Activated CD4-positive, alpha-beta T cell treated with anti-CD3 and anti-CD28 coated beads for 48 hours (primary cell): ENCODE measurements at regions not wholly inside any gene's neighbourhood (a gene's known extent, or its start where the extent isn't known, plus 50 kb on each side); places are given as distances from the start of the nearest gene placed in this dataset.
"Not testable (repeated sequence)": the region's sequence is repeated elsewhere in the genome, so short reads cannot be mapped to it uniquely, and the experiment has no call there.

ENCODE experiments used
- DNase-seq: peaks from one replicate; pipeline ENCODE4 v3.0.0-alpha.2; 2020

GRCh38 chr10:35950701-35951100, 308.6 kb upstream of the FZD8 start:
- no peak for DNase-seq

- no peak for DNase-seq
Observed at GRCh38 chr10:35950226-35950625, 308.1 kb upstream of the FZD8 start.

- DNase-seq, result no peak
Observed at GRCh38 chr10:35949811-35950211, 307.7 kb upstream of the FZD8 start.

GRCh38 chr10:35946556-35946955, 304.5 kb upstream of the FZD8 start:
- DNase-seq, result no peak

DNA sequence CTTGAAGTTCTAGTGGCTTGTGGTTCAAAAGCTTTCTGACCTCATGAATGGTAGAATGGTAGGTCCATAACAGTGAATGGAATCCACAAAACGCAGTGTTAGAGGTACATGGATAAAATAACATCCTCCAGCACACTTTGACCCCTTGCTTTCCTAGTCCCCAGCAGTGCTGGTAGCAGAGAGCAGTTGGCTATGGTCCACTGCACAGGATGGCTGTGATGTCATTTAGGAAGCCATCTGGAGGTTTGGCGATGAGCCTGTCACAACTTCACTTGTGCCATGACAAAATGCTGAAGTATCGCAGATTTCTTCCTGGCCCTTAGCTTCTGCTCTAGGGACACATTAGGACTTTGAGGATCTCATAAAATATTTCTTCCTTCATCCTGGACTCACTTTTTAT, 300.0 kb upstream of the FZD8 start:
- no peak for DNase-seq

GRCh38 chr10:35940141-35941041, 298.3 kb upstream of the FZD8 start:
- no peak for DNase-seq

GRCh38 chr10:35938160-35938559, 296.1 kb upstream of the FZD8 start:
- no peak for DNase-seq

DNA sequence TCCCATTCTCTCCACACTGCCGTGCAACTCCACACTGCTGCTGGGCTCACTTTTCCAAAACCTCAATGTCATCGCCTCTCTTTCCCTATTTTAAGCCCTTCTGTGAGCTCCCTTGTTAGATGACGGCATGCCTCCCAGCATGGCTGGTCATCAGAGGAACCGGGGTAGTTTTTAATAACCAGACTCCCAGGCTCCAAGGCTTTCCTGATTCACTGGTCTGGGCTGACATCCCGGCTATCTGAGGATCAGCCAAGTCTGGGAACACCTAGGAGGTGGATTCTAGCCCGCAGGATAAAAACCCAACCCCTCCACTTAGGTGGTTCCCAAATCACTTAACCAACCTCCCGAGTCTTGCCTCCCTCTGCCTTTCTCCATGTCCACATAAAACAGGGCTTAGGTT, 295.4 kb upstream of the FZD8 start:
- DNase-seq, result no peak

DNA sequence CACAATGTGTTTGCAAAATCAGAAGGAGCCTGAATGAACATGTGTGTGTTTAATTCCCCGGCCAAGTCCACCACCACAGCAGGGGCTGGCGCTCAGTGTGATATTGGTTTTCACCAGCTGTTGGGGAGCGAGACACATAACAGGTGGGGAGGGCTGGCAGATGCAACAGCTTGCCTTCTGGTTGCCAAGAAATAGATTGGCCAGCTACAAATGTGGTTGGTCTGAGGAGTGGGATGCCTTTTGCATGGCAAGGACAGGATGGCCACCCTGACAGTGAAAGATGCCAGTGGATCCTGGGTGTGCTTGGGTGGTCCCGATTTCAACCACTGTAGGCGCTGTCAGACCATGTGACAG, 292.5 kb upstream of the FZD8 start:
- DNase-seq, result no peak

- DNase-seq, result no peak
Observed at GRCh38 chr10:35933940-35934641, 292.0 kb upstream of the FZD8 start.

GRCh38 chr10:35933491-35933890, 291.4 kb upstream of the FZD8 start:
- no peak for DNase-seq

DNA sequence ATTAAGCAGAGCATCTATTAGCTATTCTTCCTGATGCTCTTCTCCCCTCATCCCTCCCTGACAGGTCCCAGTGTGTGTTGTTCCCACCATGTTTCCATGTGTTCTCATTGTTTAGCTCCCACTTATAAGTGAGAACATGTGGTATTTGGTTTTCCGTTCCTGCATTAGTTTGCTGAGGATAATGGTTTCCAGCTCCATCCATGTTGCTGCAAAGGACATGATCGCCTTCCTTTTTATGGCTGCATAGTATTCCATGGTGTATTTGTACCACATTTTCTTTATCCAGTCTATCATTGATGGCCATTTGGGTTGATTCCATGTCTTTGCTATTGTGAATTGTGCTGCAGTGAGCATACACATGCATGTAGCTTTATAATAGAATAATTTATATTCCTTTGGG, 287.9 kb upstream of the FZD8 start:
- DNase-seq, result not testable (repeated sequence)

- no peak for DNase-seq
Observed at GRCh38 chr10:35928748-35929147, 286.7 kb upstream of the FZD8 start.

- DNase-seq, result no peak
Observed at GRCh38 chr10:35927990-35928488, 285.9 kb upstream of the FZD8 start.

GRCh38 chr10:35927341-35927740, 285.2 kb upstream of the FZD8 start:
- DNase-seq, result no peak

DNA sequence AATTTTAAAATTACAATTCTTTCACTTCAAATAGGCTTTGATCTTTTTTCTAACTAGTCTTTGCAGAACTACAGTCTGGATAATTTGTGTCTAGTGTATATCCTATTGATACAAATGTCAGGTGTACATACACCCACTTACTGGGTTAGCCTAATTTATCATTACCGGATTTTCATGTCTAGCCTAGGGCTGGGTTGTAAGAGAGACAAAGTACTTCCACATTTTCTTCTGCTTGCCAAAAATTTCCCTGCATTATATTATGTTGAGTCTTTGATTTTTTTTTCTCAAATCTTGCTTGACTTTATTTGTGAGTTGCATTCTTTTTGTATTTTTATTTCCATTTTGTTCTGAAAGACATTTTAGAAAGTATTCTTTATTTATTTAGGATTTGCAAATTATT, 284.8 kb upstream of the FZD8 start:
- DNase-seq, result no peak

DNA sequence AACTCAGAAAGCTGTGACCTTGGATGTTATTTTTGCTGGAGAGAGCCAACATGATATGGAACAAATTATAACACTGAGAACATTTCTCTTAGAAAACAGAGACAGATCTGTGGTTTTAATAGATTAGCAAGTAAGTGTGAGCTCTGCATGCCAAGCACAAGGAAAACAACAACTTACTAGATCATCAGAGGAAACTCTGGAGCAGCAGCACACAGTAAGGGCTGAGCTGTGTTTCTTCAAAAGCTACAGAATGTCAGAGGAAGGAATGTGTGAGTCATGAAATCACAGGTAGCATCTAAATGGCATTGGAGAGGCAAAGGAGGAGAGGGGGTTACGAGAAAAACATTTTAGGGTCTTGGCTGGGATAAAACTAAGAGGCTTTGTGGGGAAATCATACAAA, 283.4 kb upstream of the FZD8 start:
- no peak for DNase-seq

- no peak for DNase-seq
Observed at GRCh38 chr10:35924759-35925158, 282.7 kb upstream of the FZD8 start.

DNA sequence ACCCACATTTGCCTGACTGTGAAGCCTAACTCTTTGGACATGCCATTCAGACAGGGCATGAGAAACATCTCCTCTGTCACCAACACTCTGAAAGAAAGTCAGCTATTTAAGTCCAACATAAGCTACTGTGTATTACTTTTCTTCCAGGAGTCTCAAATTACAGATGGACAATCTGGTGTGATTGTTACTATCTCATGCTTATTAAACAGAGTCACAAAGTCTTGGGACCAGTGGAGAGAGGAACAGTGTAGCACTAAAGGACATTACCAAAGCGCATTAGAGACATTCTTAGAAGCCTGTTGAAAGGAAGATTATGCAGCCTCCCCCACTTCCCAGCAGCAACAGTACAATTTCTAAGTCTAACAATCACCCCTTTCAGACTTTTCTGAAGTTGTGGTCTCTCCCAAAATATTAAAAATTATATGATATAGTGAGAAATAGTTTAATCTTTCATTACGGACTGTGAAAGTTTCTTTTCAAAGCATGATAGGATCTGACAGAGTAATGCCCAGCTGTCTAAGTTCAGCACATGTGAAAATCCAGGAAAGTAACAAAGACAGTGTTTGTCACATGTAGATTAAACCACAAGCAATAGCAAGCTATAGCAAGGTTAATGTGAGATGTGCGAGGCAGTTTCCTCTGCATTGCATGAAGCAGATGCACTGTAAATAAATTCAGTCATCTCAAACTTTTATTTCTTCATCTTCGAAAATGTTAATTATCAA, 280.9 kb upstream of the FZD8 start:
- no peak for DNase-seq

GRCh38 chr10:35921866-35922350, 279.8 kb upstream of the FZD8 start:
- DNase-seq, result no peak

DNA sequence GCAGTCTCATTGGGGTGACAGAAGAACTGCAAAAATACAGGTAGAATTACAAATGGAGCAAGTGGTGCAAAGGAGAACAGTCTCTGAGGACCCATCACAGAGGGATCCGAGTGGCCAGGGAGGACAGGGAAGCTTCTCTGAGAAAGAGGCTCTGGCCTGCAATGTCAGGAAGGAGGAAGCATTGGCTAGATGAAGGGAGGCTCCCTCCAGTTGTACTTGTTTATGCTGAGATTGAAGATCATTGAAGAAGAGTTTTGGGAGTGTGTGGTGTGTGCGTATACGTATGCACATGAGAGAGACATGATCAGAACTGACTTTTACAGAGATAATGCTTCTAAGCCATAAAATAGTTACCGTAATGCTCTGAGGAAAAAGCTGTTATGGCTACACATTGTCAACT, 274.7 kb upstream of the FZD8 start:
- DNase-seq, result no peak

GRCh38 chr10:35913628-35914027, 271.5 kb upstream of the FZD8 start:
- DNase-seq, result no peak
